SK-N-MC (cell line): ENCODE measurements at regions not wholly inside any gene's neighbourhood (a gene's known extent, or its start where the extent isn't known, plus 50 kb on each side); places are given as distances from the start of the nearest gene placed in this dataset.
A peak's percentile ranks its signal among the peaks of the same experiment; 100 is the strongest.
"Not testable (repeated sequence)": the region's sequence is repeated elsewhere in the genome, so short reads cannot be mapped to it uniquely, and the experiment has no call there.

Source experiments
- DNase-seq: peaks from one replicate; pipeline ENCODE4 v3.0.0-alpha.2; 2011; ENCODE audit warnings: low read depth, low spot score
- H3K27ac ChIP-seq: fragments of 200-600 bp; sonication (generic); 2 replicates; pipeline ENCODE4 v1.5.1; 2016; ENCODE audit warnings: mixed run types
- H3K36me3 ChIP-seq: fragments of 200-600 bp; sonication (generic); 2 replicates; pipeline ENCODE4 v1.6.1; 2017; ENCODE audit warnings: antibody characterized with exemption, low read length, mixed read lengths; ENCODE audit not compliant: insufficient read depth
- H3K4me3 ChIP-seq: fragments of 200-600 bp; sonication (generic); 2 replicates; pipeline ENCODE4 v1.5.1; 2016
- H3K9ac ChIP-seq: fragments of 200-600 bp; sonication (generic); 2 replicates; pipeline ENCODE4 v1.8.0; 2017; ENCODE audit warnings: mixed run types, mixed read lengths; ENCODE audit not compliant: insufficient read length
- H3K9me3 ChIP-seq: fragments of 200-600 bp; sonication (generic); 2 replicates; pipeline ENCODE4 v1.6.1; 2017; ENCODE audit warnings: low read depth, mild to moderate bottlenecking, antibody characterized with exemption, low read length, moderate library complexity, mixed read lengths
- EZH2 ChIP-seq: fragments of 200-600 bp; sonication (generic); IDR thresholded peaks from one replicate; pipeline ENCODE4 v1.6.1; 2017; ENCODE audit warnings: antibody characterized with exemption
- FOXP2 ChIP-seq: optimal IDR thresholded peaks from 2 replicates; pipeline ENCODE3; 2011; ENCODE audit warnings: mild to moderate bottlenecking, moderate library complexity; ENCODE audit not compliant: insufficient read depth; ENCODE audit errors: extremely low read length, control extremely low read depth
- POLR2AphosphoS5 ChIP-seq: IDR thresholded peaks from 2 replicates; pipeline ENCODE4 v1.6.1; 2012; ENCODE audit warnings: mild to moderate bottlenecking, low read depth, low read length, borderline replicate concordance

- no peak for TF ChIP-seq FOXP2
- TF ChIP-seq POLR2AphosphoS5 = no peak
- no peak for TF ChIP-seq EZH2
- Histone ChIP-seq H3K9me3 (no peaks in the 10 kb centered on the region), H3K27ac (0 out of 2 replicates have a peak overlapping the region, but pooled peaks have one; percentile 25), H3K9ac (no peak overlapping the region), H3K4me3 (no peak overlapping the region), H3K36me3 (no peaks in the 10 kb centered on the region)
- no peak for DNase-seq
These were observed 222.8 kb upstream of the ZRANB2 start for GRCh38 chr1:71303617-71304041.

- Histone ChIP-seq H3K27ac (no peak overlapping the region), H3K4me3 (no peak overlapping the region), H3K9me3 (no peaks in the 10 kb centered on the region), H3K9ac (no peak overlapping the region), H3K36me3 (no peaks in the 10 kb centered on the region)
- no peak for TF ChIP-seq FOXP2
- DNase-seq = no peak
These were observed 217.8 kb upstream of the ZRANB2 start for GRCh38 chr1:71298633-71299032.

DNA sequence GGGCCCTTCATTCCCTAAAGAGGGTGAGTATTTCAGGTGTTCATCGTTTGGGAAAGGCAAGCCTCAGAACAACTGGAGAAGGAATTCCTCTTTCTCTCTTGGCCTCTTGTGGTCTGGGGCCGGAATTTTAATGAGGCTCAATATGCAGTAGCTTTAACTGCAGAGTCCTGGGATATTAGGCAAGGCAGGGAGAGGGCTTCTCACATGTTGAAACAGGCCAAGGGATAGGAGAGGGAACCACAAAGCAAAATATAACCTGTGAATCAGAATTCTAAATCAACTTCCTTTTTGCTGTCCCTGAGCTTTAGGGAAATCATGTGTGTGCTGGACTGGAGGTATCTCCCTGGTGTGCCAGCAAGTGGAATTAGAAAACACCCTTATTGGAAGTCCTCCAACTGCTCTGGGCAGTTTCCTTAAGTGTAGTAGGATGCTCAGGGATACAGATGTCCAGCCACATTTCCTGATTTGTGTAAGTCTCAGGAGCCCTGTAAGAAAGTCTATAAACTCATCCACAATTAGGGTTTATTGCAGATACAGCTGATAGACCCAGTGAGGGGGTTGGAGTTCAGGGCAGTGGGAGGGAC is 215.8 kb upstream of the ZRANB2 start:
- Histone ChIP-seq H3K36me3 (no peaks in the 10 kb centered on the region), H3K27ac (no peak overlapping the region), H3K4me3 (no peak overlapping the region), H3K9ac (no peak overlapping the region), H3K9me3 (no peaks in the 10 kb centered on the region)
- TF ChIP-seq POLR2AphosphoS5 = no peak
- TF ChIP-seq FOXP2 = no peak
- TF ChIP-seq EZH2 = no peak
- DNase-seq = no peak

GRCh38 chr1:71295350-71295749 is 214.5 kb upstream of the ZRANB2 start:
- Histone ChIP-seq H3K9me3 (no peaks in the 10 kb centered on the region), H3K4me3 (no peak overlapping the region), H3K36me3 (no peaks in the 10 kb centered on the region), H3K9ac (no peak overlapping the region), H3K27ac (no peak overlapping the region)
- DNase-seq = no peak
- TF ChIP-seq EZH2 (no peak), FOXP2 (no peak), POLR2AphosphoS5 (no peak)

GRCh38 chr1:71294178-71294577 is 213.3 kb upstream of the ZRANB2 start:
- Histone ChIP-seq H3K9me3 (no peaks in the 10 kb centered on the region), H3K27ac (no peak overlapping the region), H3K4me3 (no peak overlapping the region), H3K9ac (no peak overlapping the region), H3K36me3 (no peaks in the 10 kb centered on the region)
- TF ChIP-seq EZH2 (no peak), FOXP2 (no peak), POLR2AphosphoS5 (no peak)
- no peak for DNase-seq

- no peak for DNase-seq
- H3K36me3 ChIP-seq = no peaks in the 10 kb centered on the region
These were observed 211.4 kb upstream of the ZRANB2 start for GRCh38 chr1:71292203-71292602.

GRCh38 chr1:71290506-71291237 is 209.8 kb upstream of the ZRANB2 start:
- not testable (repeated sequence) for H3K4me3 ChIP-seq, H3K9me3 ChIP-seq, H3K36me3 ChIP-seq, H3K27ac ChIP-seq, H3K9ac ChIP-seq, DNase-seq

More at GRCh38 chr1:71292203-71292602, 211.4 kb upstream of the ZRANB2 start:
- Histone ChIP-seq H3K9ac (no peak overlapping the region), H3K27ac (no peak overlapping the region), H3K9me3 (no peaks in the 10 kb centered on the region), H3K4me3 (no peak overlapping the region)
- no peak for TF ChIP-seq EZH2
- no peak for TF ChIP-seq FOXP2
- TF ChIP-seq POLR2AphosphoS5 = no peak

GRCh38 chr1:71285529-71285928 is 204.7 kb upstream of the ZRANB2 start:
- Histone ChIP-seq H3K4me3 (no peak overlapping the region), H3K9ac (no peak overlapping the region), H3K27ac (no peak overlapping the region), H3K36me3 (no peaks in the 10 kb centered on the region), H3K9me3 (no peaks in the 10 kb centered on the region)
- DNase-seq = no peak
- TF ChIP-seq POLR2AphosphoS5 (no peak), EZH2 (no peak), FOXP2 (no peak)

DNA sequence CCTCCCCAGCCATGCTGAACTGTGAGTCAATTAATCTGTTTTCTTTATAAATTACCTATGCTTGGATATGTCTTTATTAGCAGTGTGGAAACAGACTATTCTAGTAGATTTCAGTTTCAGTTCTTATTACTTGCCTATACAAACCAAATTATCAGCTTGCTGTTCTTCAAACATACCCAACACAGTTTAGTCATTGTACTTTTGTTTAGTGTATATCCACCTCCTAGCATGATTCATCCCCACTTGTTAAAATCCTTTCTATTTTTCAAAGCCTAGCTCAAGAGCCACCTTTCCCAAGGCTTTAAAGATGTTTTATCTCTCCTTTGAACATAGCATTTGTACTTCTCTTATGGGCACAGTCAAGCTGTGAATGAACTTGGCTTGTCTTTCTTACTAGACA is 195.6 kb upstream of the ZRANB2 start:
- no peak for DNase-seq
- Histone ChIP-seq H3K27ac (no peak overlapping the region), H3K36me3 (no peaks in the 10 kb centered on the region), H3K9me3 (no peaks in the 10 kb centered on the region), H3K4me3 (no peak overlapping the region), H3K9ac (no peak overlapping the region)
- no peak for TF ChIP-seq FOXP2
- TF ChIP-seq POLR2AphosphoS5 = no peak
